GM21528 (cell line): ENCODE measurements at regions not wholly inside any gene's neighbourhood (a gene's known extent, or its start where the extent isn't known, plus 50 kb on each side); places are given as distances from the start of the nearest gene placed in this dataset.
"Not testable (repeated sequence)": the region's sequence is repeated elsewhere in the genome, so short reads cannot be mapped to it uniquely, and the experiment has no call there.

Experiments
- ATAC-seq: cut with Tn5 transposase; IDR thresholded peaks from one replicate; pipeline ENCODE4 v1.9.1; 2021; ENCODE audit warnings: mild to moderate bottlenecking, moderate library complexity; ENCODE audit not compliant: unreplicated experiment, low FRiP score

DNA sequence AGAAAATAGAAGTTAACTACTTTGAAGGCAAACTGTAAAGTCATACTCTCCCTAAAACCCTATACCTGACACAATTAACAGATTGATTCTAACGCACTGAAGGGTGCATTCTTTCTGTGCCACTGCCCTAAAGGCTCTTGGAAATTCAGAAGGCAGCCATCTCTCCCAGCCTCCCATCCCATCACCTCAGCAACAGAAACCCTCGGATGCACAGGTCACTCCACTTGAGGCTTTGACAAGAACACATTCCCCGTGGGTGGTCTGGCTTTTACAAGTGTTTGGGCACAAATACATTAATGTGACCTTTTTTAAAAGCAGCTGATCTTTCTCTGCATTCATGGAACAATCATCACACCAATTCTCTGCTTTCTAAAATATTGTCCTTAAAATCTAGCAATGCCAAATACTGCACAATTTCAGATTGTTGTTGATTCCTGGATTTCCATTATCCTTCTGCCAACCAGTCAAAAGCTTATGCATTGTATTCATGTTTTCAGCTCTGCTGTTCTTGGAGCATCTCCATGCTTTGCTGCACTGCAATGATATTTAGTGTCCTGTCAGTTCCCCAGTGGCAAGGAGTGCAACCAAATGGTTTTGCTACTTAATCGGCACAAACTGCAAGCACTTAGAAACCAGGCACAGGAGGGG is 175.6 kb downstream of the TMEM161B start:
- ATAC-seq = no peak

DNA sequence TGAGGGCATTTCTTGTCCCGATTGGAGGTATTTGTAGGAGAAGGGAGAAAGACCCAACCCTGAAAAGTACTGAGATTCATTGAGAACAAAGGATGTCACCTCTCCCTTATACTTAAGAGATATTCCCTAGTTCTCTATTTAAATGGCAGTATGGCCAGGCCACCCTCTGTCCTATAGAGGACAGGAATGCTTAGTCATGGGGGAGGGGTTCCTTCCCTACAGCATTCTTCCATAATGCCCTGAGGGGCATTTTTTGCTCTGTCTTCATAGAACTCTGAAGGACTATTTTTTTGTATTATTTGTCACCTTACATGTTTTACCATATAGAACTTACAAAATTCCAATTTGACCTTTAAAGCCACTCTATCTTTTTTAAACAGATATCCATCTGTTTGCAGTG is 176.3 kb downstream of the TMEM161B start:
- ATAC-seq = no peak

DNA sequence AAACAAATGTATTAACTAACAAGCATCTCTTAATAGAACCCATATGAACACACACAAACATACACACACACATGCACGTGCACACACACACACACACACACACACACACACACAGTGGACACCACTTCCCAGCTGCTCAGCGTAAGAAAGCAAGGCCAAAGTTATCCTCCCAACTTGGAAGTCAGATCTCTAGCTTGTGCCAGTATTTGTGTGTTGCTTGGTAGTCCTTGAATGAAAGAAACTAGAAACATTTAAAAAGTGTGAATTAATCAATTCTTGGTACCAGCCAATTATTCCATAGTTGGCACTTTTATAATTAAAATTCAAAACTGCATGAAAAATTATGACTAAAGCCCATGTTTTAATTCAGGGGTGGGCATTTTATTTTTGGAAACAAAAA is 178.1 kb downstream of the TMEM161B start:
- ATAC-seq = no peak

DNA sequence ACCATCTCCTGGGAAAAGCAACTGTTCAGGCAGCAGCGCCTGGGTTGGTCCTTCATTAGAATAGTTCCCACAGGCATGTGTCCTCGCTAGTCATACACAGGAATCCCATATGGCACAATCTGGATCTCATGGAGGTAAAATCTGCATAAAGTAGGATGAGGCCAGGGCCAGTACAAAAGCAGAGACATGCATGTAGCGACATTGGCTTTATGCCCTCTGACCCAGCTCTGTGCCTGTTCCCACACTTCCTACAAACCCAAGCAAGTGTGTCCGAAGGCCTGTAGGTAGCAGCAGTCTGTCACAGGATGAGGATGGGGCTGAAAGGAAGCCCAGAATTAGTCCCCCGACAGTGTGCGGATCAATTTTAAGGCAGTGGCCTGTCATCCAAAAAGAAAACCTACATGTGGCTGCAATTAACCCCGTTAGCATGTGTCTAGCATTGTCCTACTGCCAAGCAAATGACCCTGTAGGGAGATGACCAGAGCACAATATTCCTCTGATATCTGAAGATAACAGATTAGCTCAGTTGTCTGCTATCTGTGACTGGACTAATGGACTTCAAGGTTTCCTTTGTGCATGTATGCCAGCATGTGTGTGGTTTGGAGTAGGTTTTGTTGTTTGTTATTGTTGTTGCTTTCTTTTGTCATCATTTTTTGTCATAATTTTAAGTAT is 178.8 kb downstream of the TMEM161B start:
- no peak for ATAC-seq

DNA sequence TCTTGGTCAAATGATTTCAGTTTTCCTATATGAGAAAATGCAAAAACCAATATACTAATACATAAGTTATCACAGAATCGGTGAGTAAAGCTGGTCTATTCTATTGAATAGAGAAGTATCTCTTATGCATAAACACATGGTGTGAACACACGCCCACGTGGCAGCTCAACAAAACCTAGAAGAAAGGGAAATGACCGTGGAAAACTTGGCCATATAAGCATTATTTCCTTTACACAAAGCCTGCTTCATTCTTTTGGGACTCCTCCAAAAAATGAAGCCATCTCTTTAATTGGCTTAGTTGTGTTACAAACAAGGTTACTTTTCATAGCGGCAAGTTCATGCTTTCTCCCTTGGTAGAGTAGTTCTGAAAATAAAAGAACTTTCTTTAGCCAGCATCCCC is 183.2 kb downstream of the TMEM161B start:
- no peak for ATAC-seq

DNA sequence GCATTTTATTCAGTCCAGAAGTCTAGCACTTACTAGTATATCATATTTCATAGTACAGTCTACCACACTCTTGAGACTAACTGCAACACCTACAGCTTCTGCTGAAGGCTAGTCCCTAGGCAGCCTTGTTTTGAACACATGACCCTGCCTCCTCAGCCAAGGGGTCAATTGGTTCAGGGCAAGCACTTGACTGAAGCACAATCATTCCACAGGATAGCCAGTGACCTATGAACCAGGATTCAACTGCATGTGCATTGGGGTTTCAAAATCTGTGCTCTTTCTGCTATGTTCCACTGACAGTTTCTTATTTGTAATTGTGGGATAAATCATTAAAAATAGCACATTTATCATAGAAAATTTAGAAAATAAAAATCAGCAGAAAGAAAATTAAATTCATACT is 186.8 kb downstream of the TMEM161B start:
- no peak for ATAC-seq

DNA sequence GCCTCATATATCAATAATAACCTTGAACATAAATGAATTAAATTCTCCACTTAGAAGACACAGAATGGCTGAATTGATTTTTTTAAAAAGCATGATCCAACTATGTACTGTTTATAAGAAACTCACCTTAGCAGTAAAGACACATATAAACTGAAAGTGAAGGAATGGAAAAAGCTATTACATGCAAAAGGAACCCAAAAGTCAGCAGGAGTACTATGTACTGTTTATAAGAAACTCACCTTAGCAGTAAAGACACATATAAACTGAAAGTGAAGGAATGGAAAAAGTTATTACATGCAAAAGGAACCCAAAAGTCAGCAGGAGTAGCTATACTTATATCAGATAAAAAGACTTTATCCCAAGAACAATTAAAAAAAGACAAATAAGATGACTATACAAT is 204.8 kb downstream of the TMEM161B start:
- ATAC-seq = no peak

DNA sequence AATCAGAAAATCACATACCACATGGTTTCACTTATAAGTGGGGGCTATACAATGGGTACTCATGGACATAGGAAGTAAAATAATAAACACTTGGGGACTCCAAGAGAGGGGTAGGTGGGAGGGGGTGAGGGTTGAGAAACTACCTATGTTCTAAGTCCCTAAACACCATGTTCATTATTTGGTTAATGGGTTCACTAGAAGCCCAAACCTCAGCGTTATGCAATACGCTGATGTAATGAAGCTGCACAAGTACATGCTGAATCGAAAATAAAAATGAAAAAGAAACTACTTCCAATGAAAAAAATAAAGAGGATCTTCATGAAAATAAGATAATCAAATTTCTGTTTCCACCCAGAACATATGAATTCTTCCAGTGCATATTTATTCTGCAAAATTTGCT is 208.5 kb downstream of the TMEM161B start:
- ATAC-seq = no peak

DNA sequence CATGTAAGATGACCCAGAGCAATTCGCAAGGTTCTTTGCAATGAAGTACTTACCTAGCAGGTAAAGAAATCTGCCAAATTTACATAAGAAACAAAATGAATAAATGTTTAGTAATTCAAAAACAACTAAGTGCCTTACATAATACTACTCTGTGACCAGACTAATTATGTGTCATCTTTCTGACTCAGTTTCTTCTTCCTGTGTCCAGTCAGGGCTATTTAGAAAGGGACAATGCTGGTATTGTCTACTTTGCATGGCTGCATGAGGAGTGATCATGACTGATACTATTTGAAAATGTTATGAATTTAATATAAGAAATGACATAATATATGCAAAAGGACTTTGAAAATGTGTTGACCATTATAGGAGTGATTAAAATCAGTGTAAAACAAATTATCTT is 210.0 kb downstream of the TMEM161B start:
- no peak for ATAC-seq

DNA sequence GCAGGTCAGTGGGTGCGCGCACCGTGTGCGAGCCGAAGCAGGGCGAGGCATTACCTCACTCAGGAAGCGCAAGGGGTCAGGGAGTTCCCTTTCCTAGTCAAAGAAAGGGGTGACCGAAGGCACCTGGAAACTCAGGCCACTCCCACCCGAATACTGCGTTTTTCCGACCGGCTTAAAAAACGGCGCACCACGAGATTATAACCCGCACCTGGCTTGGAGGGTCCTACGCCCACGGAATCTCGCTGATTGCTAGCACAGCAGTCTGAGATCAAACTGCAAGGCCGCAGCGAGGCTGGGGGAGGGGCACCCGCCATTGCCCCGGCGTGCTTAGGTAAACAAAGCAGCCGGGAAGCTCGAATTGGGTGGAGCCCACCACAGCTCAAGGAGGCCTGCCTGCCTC is 216.2 kb downstream of the TMEM161B start:
- ATAC-seq = not testable (repeated sequence)

DNA sequence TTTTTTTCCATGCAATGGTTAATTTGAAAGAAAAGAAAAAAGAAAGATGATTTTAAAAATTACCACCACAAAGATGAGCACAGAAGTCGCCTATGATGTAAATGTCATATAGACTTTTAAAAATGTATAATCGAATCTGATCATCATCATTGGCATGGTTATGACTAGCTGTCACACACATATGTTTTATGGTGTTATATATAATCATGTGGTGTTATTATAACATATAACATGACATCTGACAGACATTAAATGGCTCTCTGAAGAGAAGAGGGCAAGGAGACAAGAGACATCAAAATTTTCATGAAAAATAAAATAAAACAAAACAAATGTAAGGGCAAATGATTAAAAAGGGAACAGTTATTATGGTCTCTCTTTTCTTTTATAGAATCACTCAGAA is 217.5 kb downstream of the TMEM161B start:
- no peak for ATAC-seq

DNA sequence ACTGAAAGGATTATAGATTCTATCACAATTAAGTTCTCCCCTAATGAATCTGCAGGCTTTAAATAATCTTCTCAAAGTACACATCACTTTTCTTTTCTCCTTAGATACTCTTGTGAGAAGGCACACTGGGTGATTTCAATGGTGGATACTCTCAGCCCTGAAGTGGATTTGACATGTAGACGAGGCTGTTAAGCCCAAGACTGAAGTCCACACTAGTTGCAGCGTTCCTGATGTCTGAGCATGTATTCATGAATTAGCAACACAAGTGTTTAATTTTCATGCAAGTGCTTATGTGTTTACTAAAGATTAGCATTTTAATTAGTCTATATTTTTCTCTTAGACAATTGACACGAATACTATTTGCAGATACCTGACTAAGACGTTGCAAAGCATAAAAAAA is 218.9 kb downstream of the TMEM161B start:
- ATAC-seq = no peak

DNA sequence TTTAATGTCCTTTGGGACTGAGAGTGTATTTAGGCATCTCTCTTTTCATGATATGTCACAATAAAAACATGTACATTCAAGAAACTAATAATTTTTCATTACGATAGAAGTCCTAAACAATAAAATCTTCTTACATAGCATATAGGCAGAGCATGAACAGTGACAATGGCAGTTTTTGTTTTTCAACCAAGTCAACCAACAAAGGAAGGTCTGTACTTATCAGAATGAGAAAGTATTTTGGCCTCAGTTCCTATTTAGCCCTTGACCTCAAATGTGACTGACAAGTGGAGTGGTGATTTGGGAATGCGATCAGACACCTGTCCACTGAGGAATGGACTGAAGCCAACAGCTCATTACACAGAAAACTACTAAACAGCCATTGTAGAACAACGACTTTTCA is 219.5 kb downstream of the TMEM161B start:
- ATAC-seq = no peak

DNA sequence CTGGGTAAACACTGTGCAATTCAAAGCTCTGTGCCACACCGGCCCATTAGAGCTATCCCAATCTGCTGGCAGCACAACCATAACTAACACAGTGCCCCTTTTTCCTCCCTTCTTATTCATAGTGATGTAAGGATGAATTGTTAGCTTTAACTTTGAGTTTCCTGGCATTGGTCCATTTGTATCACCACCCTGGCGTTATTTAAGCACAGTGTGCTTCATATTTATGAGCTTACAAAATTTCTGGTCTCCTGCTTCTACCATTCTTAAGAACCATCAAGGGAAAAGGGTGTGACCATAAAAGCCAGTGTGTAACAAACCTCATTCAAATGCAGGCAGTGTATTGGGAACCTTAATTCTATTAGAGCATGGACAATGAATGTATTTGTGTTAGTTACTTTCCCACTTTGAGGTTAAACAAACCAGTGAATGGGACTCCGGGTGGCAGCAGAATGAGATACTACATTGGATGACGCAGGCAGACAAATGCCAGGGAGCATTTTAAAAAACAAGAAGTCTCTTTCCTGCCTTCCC is 222.6 kb downstream of the TMEM161B start:
- no peak for ATAC-seq

DNA sequence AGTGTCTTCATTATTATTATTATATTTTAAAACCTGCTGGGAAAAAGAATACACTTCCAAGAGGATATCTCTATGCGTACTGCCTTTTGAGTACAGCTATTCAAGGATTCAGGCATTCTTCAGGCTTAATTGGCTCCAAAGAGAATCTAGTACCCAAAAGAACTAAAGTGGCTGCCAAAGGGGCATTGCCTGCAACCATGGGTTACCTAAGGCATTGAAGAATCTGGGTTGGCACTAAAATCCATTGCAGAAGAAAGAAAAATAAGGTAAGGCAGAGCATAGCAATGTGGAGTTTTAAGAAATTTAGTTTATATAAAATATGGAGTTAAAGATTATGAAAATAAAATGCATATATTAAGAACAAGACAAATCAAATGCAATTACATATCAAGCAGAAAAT is 223.5 kb downstream of the TMEM161B start:
- no peak for ATAC-seq

DNA sequence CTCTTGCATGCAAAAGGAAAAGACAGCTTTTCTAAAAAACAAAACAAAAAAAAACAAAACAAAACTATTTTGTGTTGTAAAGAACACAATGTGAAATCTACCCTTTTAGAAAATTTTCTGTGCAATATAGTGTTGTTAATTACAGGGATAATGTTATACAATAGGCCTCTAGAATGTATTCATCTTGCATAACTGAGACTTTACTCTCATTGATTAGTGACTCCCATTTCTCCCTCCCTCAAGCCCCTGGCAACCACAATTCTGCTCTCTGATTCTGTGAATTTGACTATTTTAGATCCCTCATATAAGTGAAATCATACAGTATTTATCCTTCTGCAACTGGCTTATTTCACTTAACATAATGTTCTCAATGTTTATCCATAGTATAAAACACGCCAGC is 234.1 kb downstream of the TMEM161B start:
- ATAC-seq = no peak

DNA sequence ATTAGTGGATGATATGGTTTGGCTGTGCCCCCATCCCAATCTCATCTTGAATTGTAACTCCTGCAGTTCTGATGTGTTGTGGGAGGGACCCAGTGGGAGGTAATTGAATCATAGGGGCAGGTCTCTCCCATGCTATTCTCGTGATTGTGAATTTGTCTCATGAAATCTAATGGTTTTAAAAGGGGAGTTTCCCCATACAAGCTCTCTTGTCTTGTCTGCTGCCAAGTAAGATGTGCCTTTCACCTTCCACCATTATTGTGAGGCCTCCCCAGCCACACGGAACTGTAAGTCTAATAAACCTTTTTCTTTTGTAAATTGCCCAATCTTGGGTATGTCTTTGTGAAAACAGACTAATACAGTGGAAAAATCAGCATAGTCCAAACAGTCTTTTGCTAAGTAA is 235.5 kb downstream of the TMEM161B start:
- ATAC-seq = no peak

DNA sequence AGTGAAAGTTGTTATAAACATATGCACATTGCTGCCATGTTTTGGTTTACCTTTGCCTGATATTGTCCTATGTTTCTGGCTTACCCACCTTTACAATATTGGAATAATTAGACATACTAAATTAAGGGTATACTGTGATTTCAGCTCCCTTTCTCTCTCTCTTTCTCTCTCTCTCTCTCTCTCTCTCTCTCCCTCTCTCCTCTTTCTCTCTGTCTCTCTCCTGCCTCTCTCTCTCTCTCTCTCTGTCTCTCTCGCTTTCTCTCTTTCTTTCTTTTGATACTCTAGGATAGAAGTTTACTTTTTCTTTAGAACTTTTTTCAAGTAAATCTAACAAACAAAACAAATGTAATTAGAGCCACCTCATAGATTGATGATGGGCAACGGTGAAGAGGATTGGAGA is 239.6 kb downstream of the TMEM161B start:
- no peak for ATAC-seq

DNA sequence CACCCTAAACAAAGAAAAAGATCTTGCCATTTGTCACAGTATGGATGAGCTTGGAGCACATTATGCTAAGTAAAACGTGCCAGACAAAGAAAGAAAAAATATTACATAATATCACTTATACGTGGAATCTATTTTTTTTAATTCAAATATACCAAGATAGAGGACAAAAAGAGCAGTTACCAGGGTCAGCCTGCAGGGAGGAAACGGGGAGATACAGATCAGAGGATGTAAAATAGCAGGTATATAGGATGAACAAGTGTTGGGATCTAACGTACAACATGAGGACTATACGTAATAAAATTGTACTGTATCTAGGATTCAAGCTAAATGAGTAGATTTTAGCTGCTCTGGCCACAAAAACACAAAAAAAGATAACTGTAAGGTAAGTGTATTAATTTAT is 247.5 kb downstream of the TMEM161B start:
- ATAC-seq = no peak

DNA sequence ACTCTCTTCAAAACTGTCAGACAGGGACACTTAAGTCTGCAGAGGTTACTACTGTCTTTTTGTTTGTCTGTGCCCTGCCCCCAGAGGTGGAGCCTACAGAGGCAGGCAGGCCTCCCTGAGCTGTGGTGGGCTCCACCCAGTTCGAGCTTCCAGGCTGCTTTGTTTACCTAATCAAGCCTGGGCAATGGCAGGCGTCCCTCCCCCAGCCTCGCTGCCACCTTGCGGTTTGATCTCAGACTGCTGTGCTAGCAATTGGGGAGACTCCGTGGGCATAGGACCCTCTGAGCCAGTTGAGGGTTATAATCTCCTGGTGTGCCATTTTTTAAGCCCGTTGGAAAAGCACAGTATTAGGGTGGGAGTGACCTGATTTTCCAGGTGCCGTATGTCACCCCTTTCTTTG is 253.7 kb downstream of the TMEM161B start:
- not testable (repeated sequence) for ATAC-seq

DNA sequence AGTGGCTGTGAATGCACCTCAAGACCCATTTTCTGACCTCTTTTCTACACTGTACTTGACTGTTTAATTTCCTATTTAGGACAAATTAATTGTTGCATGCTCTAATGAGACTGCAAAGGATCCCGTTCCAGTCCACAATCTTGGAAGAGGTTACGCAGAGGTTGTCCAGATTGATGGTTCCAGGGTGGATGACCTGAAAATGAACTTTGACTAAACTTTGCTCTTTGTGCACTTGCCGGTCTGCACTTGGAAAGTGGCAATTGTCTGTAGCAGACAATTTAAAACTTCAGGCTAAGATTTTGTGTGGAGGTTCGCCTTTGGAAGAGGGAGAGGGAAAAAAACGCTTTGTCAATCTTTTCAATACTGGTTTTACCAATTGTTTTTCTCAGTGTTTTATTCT is 267.8 kb downstream of the TMEM161B start:
- no peak for ATAC-seq

DNA sequence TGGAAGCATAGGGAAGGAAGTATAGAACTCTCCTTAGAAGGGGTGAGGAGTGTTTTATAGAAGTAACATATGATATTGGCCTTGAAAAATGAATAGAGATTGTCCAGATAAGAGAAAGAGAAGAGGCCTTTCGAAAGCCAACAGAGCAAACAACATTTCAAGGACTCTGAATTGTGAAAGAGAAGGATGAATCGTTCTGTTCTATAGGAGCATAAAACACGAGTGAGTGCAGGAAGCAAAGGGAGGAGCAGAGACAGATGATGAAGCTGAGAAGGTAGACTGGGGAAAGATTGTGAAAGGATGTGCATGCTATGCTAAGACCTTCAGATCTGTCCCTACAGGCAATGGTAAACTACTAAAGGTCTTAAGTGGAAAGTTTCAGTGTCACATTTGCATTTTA is 271.0 kb downstream of the TMEM161B start:
- ATAC-seq = no peak
